ENCODE measurements at regions not wholly inside any gene's neighbourhood (a gene's known extent, or its start where the extent isn't known, plus 50 kb on each side); places are given as distances from the start of the nearest gene placed in this dataset.

DNA sequence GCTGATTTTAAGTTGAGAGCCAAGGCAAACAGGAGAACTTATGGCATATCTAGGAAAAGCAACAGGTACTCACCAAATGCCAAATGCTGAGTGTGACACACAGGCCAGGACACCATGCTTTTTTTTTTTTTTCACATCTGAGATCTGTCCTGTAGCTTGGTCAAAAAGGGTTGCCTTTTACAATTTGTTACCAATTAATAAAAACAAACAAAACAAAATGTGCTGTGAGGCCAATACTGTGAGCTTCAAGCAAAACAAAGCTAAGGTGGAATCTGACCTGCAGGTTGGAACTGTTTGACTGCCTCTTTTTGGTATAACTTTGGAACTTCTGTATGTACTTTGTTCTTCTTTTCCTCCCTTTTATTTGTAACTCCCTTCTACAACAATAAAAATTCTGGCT is 548.5 kb upstream of the IGFBP7 start:
- DNase-seq = no peak

DNA sequence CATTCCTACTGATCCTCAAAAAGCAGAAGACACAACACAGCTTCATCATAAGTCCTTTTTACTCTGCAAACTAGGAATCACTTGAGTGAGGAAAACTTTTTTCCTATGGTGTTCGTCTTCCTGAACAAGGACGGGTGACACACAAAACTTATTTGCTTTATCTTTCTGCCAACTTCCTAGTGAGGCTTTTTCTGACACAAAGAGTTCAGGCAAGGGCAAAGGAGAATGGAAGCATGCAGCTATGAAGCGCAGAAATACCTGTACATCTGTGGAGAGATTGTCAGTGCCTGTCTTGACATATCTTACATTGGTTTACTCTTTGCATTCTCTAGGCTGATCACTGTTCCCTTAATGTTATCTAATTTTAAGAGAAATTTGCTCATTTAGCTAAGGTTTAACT is 548.0 kb upstream of the IGFBP7 start:
- no peak for DNase-seq

DNA sequence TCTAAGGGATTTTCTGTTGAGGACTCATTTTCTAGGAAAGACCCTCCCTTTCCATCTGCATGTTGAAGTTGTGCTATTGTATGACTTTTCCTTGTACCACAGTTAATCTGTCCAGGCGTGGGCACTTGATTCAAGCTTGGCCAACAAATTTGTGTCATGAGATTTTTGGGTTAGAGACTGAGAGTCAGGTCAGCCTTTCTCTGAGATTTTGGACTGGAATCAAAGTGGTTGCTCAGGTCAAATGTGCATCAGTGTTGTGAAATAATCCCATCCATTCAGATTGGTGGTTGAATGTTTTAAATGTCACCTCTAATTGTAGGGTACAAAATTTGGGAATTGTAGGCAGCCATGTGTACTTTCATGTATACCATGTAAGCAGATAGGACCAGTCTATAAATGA is 545.2 kb upstream of the IGFBP7 start:
- DNase-seq = no peak

DNA sequence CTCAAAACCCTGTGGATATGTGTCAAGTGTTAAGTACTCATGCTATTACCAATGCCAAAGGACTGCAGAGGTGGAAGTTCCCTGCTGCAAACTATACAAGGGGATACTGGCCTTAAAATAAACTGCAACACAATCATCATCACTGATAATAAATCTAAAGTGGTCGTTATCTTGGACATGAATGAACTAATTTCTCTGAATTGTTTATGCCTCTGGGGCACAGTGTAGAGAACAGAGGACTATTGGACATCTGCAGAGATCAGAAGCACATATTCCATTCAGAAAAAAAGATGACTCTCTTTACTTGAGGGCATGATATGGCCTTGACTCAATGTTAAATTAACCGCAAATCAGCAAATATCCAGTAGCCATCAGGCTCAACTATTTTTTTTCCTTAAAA is 542.6 kb upstream of the IGFBP7 start:
- no peak for DNase-seq

DNA sequence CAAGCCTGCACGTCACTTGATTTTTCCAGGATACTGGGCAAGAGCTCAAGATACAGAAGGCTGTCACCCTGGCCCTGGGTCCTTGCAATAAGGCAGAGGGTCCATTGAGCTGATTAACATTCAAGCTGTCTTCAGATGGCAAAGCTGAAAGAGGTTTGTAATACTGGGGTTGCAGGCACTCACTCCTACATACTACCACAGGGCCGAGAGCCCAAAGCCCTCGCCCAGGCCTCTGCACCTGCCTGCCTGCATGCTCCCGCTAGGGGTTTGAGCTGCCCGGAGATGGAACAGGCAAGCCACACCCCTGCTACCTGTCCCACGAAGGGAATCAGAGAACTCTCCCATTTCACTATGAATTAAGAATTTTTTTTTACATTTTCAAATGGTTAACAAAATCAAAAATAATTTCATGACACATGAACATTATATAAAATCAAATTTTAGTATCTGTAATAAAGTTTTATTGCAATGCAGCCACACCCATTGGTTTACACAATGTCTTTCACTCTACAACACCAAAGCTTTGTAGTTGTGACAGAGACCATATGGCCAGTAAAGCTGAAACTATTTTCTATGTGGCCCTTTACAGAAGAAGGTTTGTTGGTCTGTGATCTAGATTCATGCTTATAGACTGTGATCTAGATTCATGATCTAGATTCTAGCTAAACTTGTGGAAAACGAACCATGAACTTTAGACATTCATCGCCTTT is 530.4 kb upstream of the IGFBP7 start:
- DNase-seq = no peak

DNA sequence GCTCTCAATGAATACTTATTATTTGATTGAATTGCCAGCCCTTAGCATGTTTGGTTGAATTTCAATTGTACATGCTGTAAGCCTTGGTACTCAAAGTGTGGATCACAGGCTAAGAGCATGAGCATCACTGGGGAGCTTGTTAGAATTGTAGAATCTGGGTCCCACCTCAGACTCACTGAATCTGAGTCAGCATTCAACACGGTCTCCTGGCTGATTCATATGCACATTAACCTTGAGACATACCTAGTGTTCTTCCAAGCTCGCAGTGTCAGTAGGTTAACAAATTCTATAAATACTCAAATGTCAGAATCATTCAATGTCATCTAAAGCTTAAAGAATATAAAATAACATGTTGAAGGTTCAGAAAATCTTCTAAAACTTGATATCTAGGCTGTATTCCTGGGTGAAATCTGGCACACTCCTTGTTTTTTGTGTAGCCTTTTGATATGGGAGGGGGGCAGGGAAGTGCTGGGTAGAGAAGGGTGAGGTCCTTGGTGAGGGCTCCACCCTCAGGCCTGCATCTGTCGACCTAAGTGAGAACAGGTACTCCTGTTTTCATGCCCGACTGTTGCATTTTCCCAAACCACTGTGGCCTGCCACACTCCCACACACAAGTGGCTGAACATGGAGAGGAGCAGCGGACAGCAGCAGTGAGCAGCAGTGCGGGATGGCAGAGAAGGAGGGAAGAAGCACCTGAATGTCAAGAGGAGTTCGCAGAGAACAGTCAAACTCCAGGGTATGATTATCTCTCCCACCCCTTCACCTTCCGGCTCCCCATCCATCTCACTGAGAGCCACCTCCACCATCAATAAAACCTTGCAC is 529.6 kb upstream of the IGFBP7 start:
- no peak for DNase-seq

DNA sequence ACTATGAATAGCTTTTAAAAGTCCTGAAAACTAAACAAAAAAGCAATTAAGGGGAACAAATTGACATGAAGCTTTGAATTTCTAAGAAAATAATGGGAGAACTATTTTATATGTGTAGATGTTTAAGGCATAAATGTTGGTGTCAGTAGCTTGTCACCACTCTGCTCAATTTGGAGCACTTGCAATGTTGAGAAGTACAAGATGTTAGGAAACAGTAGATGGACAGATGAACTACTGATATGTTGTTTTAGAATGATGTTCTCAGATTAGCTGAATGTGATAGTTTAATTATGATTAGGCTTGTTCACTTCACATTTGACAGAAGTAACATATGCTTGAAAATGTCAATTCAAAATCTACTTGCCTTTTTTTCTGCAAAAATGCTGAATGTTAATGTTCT is 525.7 kb upstream of the IGFBP7 start:
- no peak for DNase-seq

DNA sequence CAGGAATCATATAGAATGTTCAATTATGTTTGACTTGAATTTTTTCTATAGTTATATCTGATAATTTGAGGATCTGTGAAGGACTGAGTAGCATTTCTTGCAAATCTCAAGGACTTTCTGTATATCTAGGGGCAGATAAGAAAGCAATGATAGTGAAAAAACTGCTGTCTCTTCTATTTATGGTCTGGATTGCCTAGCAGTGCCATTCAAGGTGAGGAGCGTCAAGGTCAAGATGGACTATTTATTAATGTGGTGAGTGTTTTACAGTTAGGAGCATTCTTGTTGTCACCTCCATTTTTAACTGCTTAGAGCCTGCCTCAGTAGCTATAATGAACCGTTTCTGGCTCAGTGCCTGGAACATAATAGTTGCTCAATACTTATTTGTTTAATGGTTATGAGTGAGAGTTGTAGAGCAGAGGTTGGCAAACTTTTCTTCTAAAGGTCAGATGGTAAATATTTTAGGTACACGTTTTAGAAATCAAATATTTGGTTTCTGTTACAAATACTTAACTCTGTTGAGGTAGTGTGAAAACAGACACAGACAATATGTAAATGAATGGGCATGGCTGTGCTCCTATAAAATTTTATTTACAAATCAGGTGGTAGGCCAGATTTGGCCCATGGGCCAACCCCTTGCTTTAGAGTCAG is 523.2 kb upstream of the IGFBP7 start:
- no peak for DNase-seq

DNA sequence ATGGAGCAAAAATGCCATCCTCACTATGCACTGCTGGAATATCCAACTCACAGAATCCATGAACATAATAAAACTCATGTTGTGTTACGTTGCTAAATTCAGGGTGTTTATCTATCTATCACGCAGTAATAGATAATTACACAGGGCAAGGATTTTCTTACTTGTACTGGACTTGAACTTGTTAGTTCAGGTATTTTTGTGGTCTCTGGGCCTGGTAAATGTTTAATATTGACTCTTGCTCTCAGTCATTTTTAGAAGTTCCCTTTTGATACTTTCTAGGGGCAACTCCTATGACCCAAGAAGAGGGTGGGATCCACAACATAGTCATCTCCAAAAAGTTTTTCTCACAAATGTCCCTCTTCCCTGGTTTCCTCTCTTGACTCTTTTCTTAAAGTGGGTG is 522.4 kb upstream of the IGFBP7 start:
- no peak for DNase-seq

DNA sequence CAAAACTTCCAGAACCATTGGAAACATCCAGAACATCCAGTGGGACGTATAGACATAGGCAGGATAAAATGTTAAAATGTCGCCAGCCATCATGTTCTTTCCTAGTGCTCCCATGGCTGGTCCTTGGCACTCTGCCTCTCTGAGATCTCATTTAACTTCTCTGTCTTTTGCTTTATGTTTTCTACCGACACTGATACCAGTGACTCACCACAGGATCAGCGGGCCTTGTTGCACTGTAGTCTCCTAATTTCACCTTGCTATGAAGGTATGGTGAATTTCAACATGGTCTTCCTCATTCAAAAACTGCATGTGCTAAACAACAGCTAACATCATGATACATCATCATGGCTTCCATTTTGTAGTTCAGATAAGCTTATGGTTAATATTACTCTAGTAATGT is 521.0 kb upstream of the IGFBP7 start:
- DNase-seq = no peak

DNA sequence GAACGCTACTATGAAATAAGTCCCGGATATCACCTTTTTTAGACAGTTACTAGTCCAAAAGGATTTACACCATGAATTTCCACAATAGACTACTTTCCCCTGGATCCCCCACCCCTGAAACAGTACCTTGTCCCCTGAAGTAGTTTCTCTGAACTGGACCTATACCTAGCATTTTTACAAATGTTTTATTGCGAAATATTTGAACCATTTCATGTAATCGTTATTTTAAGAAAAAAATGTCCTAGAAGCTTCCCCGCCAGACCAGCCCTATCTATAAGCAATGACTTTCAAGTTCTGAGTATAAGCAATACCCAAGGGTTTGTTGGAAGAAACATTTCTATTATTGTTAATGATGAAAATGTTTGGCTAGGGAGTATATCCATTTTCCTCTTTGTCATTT is 517.8 kb upstream of the IGFBP7 start:
- no peak for DNase-seq

DNA sequence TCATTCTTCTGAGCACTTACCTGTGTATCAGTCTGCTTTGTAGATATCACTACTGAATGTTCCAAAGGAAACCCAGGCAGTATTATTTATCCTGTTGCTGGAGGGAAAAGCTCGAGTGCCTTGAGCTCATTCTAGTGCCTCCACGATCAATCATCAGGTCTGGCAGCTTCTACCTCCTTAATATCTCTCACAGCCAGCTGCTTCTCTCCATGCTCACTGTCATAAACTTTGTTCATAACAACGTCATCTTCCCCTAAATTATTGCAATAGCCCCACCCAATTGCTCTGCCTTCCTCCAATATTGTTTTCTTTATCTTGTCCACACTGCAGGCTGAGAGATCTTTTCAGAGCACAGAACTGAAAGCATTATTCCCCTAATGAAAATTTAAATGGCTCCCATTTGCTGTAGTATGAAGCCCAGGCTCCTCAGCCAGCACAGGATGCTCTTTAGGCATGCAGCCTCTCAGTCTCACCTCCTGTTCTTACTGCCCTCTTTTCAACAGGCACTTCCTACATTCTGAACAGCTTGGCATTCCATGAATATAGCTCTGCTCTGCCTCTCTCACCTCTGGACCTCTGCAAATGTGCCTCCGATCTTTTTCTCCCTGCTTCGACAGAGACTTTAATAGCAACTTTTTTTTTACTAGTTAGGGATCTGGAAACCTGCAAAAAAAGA is 504.2 kb upstream of the IGFBP7 start:
- DNase-seq = no peak

DNA sequence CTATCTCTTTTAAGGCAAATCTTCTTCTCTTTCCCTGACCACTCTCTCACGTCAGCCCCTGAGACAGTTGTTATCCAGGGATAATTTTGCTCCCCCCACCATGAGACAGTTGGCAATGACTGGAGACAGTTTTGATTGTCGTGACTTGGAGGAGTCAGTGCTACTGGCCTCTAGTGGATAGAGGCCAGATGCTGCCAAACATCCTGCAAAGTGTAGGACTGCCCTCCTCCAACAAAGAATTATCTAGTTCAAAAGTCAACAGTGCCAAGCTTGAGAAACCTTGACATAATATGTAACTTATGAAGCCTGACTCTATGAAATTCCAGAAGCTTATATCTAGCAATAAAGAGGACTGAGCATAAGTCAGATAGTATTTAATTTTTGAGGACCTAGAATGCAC is 502.1 kb upstream of the IGFBP7 start:
- no peak for DNase-seq

DNA sequence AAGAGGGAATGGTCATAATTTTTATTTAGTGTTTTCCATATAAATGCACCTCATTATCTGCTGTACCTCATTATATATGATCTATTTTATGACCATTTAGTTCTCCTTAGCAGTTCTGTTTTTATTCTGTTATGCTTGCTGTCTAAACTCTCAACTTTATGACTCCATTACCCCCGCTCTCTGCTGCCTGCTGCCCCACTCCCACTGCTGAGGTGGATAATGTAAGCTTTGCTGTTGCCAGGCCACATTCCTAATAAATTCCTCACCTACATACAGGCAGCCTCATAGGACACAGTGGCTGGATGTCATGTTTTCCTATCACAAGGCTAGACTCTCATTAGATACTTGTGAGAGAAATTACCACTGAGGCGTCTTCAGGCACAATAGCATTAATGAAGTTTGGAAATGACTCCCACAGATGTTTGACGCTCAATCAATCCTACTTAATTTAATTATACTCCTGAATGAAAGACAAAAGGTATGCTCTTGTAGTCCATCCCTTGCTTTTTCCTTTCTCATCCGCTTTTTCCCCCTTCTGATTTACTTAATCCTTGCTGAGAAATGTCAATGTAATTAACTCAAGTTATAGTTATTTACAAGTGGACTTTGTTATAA is 497.5 kb upstream of the IGFBP7 start:
- DNase-seq = no peak

DNA sequence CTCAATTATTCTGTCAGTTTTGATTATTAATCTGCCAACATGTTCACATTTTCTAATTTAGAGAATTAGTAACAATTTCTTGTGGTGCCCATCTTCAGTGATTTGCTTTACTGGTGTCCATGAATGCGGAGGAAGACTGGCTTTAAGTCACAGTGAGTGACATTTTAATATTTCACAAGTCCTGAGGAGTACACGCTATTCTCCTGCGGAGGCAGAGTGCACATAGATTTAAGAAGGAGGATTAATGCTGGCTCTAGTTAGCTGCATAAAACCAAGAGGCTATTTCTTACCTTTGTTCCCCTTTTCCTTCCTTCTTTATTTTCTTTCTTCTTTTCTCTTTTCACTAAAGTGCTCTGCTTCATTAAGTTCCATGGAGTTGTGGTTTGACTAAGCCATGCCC is 495.2 kb upstream of the IGFBP7 start:
- DNase-seq = no peak

DNA sequence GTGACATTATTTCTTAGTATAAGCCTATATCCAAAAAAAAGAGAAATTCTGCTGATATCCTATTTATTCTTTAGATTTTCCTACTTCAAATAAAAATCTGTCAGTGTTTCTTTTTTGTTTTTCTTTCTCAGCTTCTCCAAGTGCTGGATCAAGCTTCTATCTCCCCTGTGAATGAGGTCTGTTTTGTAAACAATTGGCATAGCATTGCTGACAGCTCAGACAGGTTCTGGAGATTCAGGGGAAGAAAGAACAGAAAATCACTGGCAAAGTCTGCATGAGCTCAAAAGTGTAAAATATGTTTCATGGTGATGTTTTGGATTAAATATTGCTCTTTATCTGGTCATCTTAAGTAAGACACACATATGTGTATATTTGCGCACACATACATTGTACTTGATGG is 492.0 kb upstream of the IGFBP7 start:
- DNase-seq = no peak

DNA sequence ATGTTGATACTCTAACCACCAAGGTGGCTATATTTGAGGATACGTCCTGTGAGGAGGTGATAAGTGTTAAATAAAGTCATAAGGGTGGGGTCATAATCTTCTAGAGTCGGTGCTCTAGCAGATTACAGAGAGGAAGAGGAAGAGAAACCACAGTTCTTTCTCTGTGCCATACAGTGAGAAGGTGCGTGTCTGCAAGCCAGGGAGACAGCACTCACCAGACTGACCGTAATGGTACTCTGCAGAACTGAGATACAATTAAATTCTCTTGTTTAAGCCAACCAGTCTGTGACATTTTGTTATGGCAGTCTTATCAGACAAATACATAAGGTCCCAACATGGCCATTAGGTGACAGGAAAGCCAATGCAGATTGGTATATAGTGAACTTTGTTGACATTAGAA is 480.9 kb upstream of the IGFBP7 start:
- no peak for DNase-seq

DNA sequence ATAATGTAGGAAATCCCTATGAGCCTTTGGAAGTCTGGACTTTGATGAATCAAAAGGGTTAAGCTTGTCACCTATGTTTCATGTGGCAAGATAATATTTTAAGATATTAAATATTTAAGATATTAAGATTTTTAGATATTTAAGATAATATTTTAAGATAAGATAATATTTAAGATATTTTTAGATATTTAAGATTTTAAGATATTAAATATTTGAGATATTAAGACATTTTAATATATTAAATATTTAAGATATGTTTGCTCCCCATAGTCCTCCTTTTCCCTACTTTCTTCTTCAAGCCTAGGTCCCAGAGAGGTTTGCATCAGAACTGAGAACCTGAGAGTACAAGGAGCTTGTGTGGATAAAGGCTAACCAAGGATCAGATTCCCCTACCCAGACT is 478.4 kb upstream of the IGFBP7 start:
- no peak for DNase-seq

DNA sequence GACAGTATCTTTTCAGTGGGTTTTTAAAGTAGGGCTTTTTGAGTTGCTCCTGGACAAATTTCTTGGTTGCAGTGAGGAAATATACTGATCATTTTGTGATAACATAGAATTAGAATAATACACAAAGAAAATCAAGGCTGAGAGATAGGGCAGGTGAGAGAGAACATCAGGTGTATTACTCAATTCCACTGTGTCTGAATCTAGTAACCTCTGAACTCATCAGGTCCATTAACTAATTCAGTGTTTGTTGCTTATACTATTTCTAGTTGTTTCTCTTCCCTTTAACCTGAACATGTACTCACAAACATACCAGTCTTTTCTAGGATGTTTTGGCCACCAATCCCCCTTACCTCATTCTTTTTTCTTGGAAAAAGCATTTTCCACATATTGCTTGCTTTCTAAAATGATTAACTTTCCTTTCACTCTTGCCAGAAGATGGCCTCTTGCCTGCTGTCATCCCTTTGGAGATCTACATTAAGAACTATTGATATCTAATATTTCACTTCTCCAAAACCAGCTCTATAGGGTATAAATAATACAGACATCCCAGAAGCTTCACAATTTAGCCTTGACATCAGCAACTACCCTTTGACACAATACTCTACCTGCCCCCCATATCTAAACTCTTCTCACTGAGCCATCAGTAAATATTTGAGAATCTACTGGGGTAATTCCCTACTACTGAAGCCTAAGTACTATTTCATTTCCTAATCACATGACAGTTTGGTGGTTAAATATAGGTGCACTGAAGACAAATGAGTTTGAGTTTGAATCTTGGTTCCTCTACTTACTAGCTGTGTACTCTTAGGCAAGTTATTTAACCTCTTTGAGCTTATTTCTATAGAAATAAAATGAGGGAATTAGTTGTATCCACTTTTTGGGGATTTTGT is 470.8 kb upstream of the IGFBP7 start:
- DNase-seq = no peak

DNA sequence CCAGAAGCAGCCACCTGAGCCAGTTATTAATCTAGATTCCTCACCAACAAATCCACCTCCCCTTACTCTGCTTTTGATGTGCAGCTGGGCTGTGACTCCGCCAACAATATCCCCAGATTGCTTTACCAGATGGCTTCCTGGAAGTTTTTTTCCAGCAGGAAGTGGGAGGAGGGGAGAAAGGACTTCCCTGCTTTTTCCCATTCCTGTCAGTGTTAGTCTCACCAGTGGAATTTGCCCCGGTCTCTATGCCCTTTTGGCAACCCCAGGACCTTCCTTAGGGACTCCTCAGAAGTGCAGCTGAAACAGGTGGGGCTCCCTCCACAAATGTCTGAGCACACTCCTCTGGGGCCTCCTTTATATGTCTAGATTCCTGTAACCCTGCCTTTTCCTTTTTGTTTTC is 465.2 kb upstream of the IGFBP7 start:
- DNase-seq = no peak

DNA sequence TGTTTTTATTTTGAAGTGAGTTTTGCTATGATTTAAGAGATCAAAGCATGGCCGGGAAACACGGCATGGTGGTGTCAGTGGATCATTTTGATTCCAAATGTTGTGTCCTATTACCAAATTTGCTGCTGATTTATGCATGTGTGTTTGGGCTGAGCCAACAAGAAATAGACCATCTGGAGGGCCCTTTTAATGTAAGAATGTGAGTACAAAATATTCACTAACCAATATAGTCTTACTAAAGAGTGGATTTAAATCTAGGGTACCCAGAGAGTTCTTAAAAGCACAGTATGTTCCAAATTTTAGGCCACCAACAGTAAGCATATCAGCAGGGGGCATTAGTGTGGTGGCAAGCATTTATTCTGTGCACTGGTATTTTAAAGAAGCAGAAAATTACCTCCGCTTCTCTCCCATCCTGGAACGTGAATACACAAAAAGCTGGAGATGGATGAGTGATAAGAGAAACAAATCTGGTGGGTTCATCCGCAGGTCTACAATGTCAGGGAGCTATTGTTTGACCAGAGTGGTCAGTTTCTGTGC is 444.4 kb upstream of the IGFBP7 start:
- no peak for DNase-seq

DNA sequence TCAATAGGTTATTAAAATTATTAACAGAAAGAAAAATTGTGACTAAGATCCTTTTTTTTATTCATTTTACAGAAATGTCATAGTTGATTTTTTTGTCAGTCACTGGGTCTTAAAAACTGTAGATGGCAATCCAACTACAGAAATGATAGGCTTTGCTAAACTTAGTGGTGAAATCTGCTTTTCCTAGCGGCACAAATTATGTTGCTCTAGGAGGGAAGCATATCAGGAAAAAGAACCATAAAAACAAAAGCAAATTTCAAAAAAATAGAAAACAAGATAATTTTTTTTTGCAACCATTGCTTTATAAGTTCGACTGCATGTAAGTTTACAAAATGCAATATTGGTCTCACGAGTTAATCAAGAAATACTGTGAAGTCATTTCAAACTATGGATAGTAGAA is 443.5 kb upstream of the IGFBP7 start:
- no peak for DNase-seq
